IMR-90 (cell line): ENCODE measurements at regions not wholly inside any gene's neighbourhood (a gene's known extent, or its start where the extent isn't known, plus 50 kb on each side); places are given as distances from the start of the nearest gene placed in this dataset.

Source experiments
- ATAC-seq: fragments of 200-7000 bp; cut with Tn5 transposase; 2 replicates; pipeline ENCODE4 v1.9.1; 2020; ENCODE audit warnings: low read depth, mild to moderate bottlenecking, moderate library complexity
- BruUV-seq: library from RNA; stranded (reverse); fragments of 400-500 nt; replicated peaks from 2 replicates; lab custom pipeline; 2021; lab: Mats Ljungman, UMichigan
- CTCF ChIA-PET: fragments of 300-600 bp; formaldehyde crosslinking; extraction: SDS; loops from one replicate; lab custom pipeline; 2021; ENCODE audit warnings: antibody characterized with exemption; lab: Yijun Ruan, JAX
- POLR2A ChIA-PET: fragments of 300-600 bp; sonication (Branson Sonifier 250); formaldehyde crosslinking; loops from one replicate; lab custom pipeline; 2022; ENCODE audit warnings: antibody characterized with exemption; ENCODE audit not compliant: unreplicated experiment; lab: Charles Lee
- DNase-seq: peaks from one replicate; pipeline ENCODE4 v3.0.0; 2013
- H2AFZ ChIP-seq: replicated peaks from 2 replicates; pipeline ENCODE3; 2013; ENCODE audit warnings: low read length, mild to moderate bottlenecking; ENCODE audit not compliant: poor library complexity
- H2AK5ac ChIP-seq: 2 replicates; pipeline ENCODE4 v1.6.1; 2013; ENCODE audit warnings: low read depth, low read length, inconsistent platforms
- H2AK9ac ChIP-seq: replicated peaks from 2 replicates; pipeline ENCODE3; 2013; ENCODE audit warnings: mild to moderate bottlenecking, low read depth, low read length, moderate library complexity; ENCODE audit not compliant: poor library complexity
- H2BK120ac ChIP-seq: 2 replicates; pipeline ENCODE4 v1.6.1; 2013; ENCODE audit warnings: low read depth, low read length, inconsistent platforms
- H2BK15ac ChIP-seq: 3 replicates; pipeline ENCODE4 v1.6.1; 2013; ENCODE audit warnings: low read depth, low read length, inconsistent platforms
- H2BK20ac ChIP-seq: 2 replicates; pipeline ENCODE4 v1.6.1; 2013; ENCODE audit warnings: low read depth, mild to moderate bottlenecking, inconsistent platforms, low read length, moderate library complexity
- H2BK5ac ChIP-seq: 2 replicates; pipeline ENCODE4 v1.6.1; 2013; ENCODE audit warnings: mild to moderate bottlenecking, low read depth, low read length, inconsistent platforms; ENCODE audit not compliant: poor library complexity, severe bottlenecking
- H3K14ac ChIP-seq: replicated peaks from 2 replicates; pipeline ENCODE4 v1.6.1; 2013; ENCODE audit warnings: low read depth, low read length, inconsistent platforms
- H3K18ac ChIP-seq: 2 replicates; pipeline ENCODE4 v1.6.1; 2013; ENCODE audit warnings: low read depth, low read length, control low read depth
- H3K23ac ChIP-seq: 2 replicates; pipeline ENCODE4 v1.6.1; 2013; ENCODE audit warnings: low read depth, low read length, inconsistent platforms
- H3K27ac ChIP-seq: 2 replicates; pipeline ENCODE4 v1.5.1; 2013; ENCODE audit warnings: mild to moderate bottlenecking, control low read depth, low read length; ENCODE audit not compliant: insufficient read depth
- H3K27me3 ChIP-seq: 2 replicates; pipeline ENCODE4 v1.6.1; 2013; ENCODE audit warnings: low read length; ENCODE audit not compliant: control insufficient read depth, insufficient read depth
- H3K36me3 ChIP-seq: 2 replicates; pipeline ENCODE4 v1.6.1; 2013; ENCODE audit warnings: low read length, mixed read lengths; ENCODE audit not compliant: control insufficient read depth, insufficient read depth
- H3K4ac ChIP-seq: 2 replicates; pipeline ENCODE4 v1.6.1; 2013; ENCODE audit warnings: low read depth, low read length, inconsistent platforms
- H3K4me1 ChIP-seq: 2 replicates; pipeline ENCODE4 v1.6.1; 2013; ENCODE audit warnings: low read length, mixed read lengths; ENCODE audit not compliant: control insufficient read depth, insufficient read depth
- H3K4me2 ChIP-seq: 2 replicates; pipeline ENCODE4 v1.6.1; 2013; ENCODE audit warnings: low read depth, mild to moderate bottlenecking, control low read depth, low read length, moderate library complexity
- H3K4me3 ChIP-seq: 2 replicates; pipeline ENCODE4 v1.5.1; 2013; ENCODE audit warnings: low read depth, mild to moderate bottlenecking, control low read depth, low read length, moderate library complexity; ENCODE audit not compliant: insufficient read depth
- H3K56ac ChIP-seq: 2 replicates; pipeline ENCODE4 v1.6.1; 2013; ENCODE audit warnings: low read length, inconsistent platforms; ENCODE audit not compliant: insufficient read depth; ENCODE audit errors: extremely low read depth
- H3K79me1 ChIP-seq, 2 experiments: 2 replicates each; pipeline ENCODE4 v1.6.1; 2013; ENCODE audit warnings: low read length in 2 of 2, inconsistent platforms in 1 of 2, low read depth in 1 of 2
- H3K9ac ChIP-seq: 2 replicates; pipeline ENCODE4 v1.6.1; 2013; ENCODE audit warnings: low read depth, low read length, control low read depth
- H3K9me1 ChIP-seq: 2 replicates; pipeline ENCODE4 v1.6.1; 2013; ENCODE audit warnings: low read length, inconsistent platforms; ENCODE audit not compliant: insufficient read depth
- H3K9me3 ChIP-seq: 2 replicates; pipeline ENCODE4 v1.6.1; 2013; ENCODE audit warnings: low read length; ENCODE audit not compliant: control insufficient read depth, insufficient read depth
- H4K20me1 ChIP-seq: 2 replicates; pipeline ENCODE4 v1.6.1; 2013; ENCODE audit warnings: low read length, inconsistent platforms; ENCODE audit not compliant: insufficient read depth
- H4K5ac ChIP-seq: 2 replicates; pipeline ENCODE4 v1.6.1; 2013; ENCODE audit warnings: mild to moderate bottlenecking, low read depth, low read length, control low read depth
- H4K8ac ChIP-seq, 2 experiments: 2 replicates each; pipeline ENCODE4 v1.6.1; 2013; ENCODE audit warnings: low read depth in 2 of 2, low read length in 2 of 2, control low read depth in 1 of 2, inconsistent platforms in 1 of 2
- H4K91ac ChIP-seq: 2 replicates; pipeline ENCODE4 v1.6.1; 2013; ENCODE audit warnings: low read depth, low read length, inconsistent platforms; ENCODE audit not compliant: insufficient read depth
- BHLHE40 ChIP-seq: fragments of 150-350 bp; IDR thresholded peaks from 2 replicates; pipeline ENCODE4 v1.6.1; 2016; ENCODE audit warnings: mild to moderate bottlenecking, low read depth, low read length
- CEBPB ChIP-seq: IDR thresholded peaks from 2 replicates; pipeline ENCODE4 v1.6.1; 2012; ENCODE audit warnings: low read depth, low read length, improper control_type of control experiment
- CHD1 ChIP-seq: IDR thresholded peaks from 2 replicates; pipeline ENCODE4 v1.6.1; 2012; ENCODE audit warnings: low read depth, low read length, improper control_type of control experiment
- CTCF ChIP-seq: conservative IDR thresholded peaks from 2 replicates; pipeline ENCODE4 v1.5.1; 2012; ENCODE audit warnings: mild to moderate bottlenecking, low read depth, low read length, improper control_type of control experiment
- ELK1 ChIP-seq: fragments of 150-350 bp; IDR thresholded peaks from 2 replicates; pipeline ENCODE4 v1.6.1; 2016; ENCODE audit warnings: low read depth, mild to moderate bottlenecking, low read length, moderate library complexity, borderline replicate concordance
- FOS ChIP-seq: fragments of 150-350 bp; IDR thresholded peaks from 2 replicates; pipeline ENCODE4 v1.6.1; 2016; ENCODE audit warnings: low read depth, low read length
- MAFK ChIP-seq: IDR thresholded peaks from 2 replicates; pipeline ENCODE4 v1.6.1; 2012; ENCODE audit warnings: low read depth, low read length, improper control_type of control experiment
- MAZ ChIP-seq: IDR thresholded peaks from 2 replicates; pipeline ENCODE4 v1.6.1; 2012; ENCODE audit warnings: low read depth, mild to moderate bottlenecking, low read length, improper control_type of control experiment, moderate library complexity, borderline replicate concordance
- MXI1 ChIP-seq: IDR thresholded peaks from 2 replicates; pipeline ENCODE4 v1.6.1; 2012; ENCODE audit warnings: low read depth, mild to moderate bottlenecking, low read length, moderate library complexity, borderline replicate concordance
- NFE2L2 ChIP-seq: fragments of 150-350 bp; IDR thresholded peaks from 2 replicates; pipeline ENCODE4 v1.6.1; 2016; ENCODE audit warnings: low read depth, mild to moderate bottlenecking, low read length
- POLR2A ChIP-seq: IDR thresholded peaks from 2 replicates; pipeline ENCODE4 v1.6.1; 2012; ENCODE audit warnings: mild to moderate bottlenecking, low read depth, low read length
- RAD21 ChIP-seq: IDR thresholded peaks from 2 replicates; pipeline ENCODE4 v1.6.1; 2012; ENCODE audit warnings: low read length, improper control_type of control experiment
- RCOR1 ChIP-seq: IDR thresholded peaks from 2 replicates; pipeline ENCODE4 v1.6.1; 2012; ENCODE audit warnings: mild to moderate bottlenecking, low read length, improper control_type of control experiment; ENCODE audit not compliant: insufficient replicate concordance
- RFX5 ChIP-seq: IDR thresholded peaks from 2 replicates; pipeline ENCODE4 v1.8.0; 2012; ENCODE audit warnings: low read depth, mild to moderate bottlenecking, low read length, moderate library complexity
- SMC3 ChIP-seq: fragments of 150-350 bp; IDR thresholded peaks from 2 replicates; pipeline ENCODE4 v1.6.1; 2016; ENCODE audit warnings: low read depth, mild to moderate bottlenecking, antibody characterized with exemption, low read length, moderate library complexity
- USF2 ChIP-seq: fragments of 150-350 bp; IDR thresholded peaks from 2 replicates; pipeline ENCODE4 v1.6.1; 2017; ENCODE audit warnings: mild to moderate bottlenecking, antibody characterized with exemption, low read length, low read depth
- WGBS, 2 experiments: methylation state at CpG; one replicate each; pipeline versions ENCODE4 v1.1.5 to v1.1.7; 2013; ENCODE audit warnings: missing lambda C conversion rate in 2 of 2; ENCODE audit not compliant: insufficient read length in 1 of 2; ENCODE audit errors: extremely low coverage in 2 of 2; 5-methylcytosine and 5-hydroxymethylcytosine counted together
- dilution Hi-C: fragments of 300-500 bp; cut with HindIII; formaldehyde crosslinking; loops from one replicate; pipeline ENCODE4 v1.14.3; 2018; ENCODE audit warnings: low sequenced_read_pairs; ENCODE audit not compliant: unreplicated experiment
- in situ Hi-C: fragments of 300-500 bp; cut with MboI; formaldehyde crosslinking; loops from 3 replicates; pipeline ENCODE4 v1.14.3; 2019; ENCODE audit warnings: low sequenced_read_pairs, inconsistent platforms, mixed read lengths
- intact Hi-C: fragments of 100-400 bp; cut with micrococcal nuclease; formaldehyde crosslinking; loops from 2 replicates; pipeline ENCODE4 v1.10.0; 2022

GRCh38 chr2:59739166-59739565, 814.3 kb downstream of the BCL11A start:
- H3K9ac ChIP-seq = no peak overlapping the region
- H2BK5ac ChIP-seq = no peak overlapping the region
- H3K56ac ChIP-seq = no peak overlapping the region
- no peak overlapping the region for H4K5ac ChIP-seq
- no CpG with 5 or more reads among the region's 4 CpGs for WGBS, 2 experiments
- no peak overlapping the region for H4K91ac ChIP-seq
- H4K8ac ChIP-seq = no peak overlapping the region
- TF ChIP-seq MAZ (no peak), POLR2A (no peak), RAD21 (no peak), CHD1 (no peak), RFX5 (no peak), FOS (no peak), SMC3 (no peak), NFE2L2 (no peak), CEBPB (no peak), RCOR1 (no peak), BHLHE40 (no peak), MAFK (no peak), USF2 (no peak), ELK1 (no peak), CTCF (no peak), MXI1 (no peak)
- no TSS peak for BruUV-seq
- H3K4me2 ChIP-seq = no peak overlapping the region
- ChIA-PET CTCF (no interaction called here), POLR2A (no interaction called here)
- H3K9me3 ChIP-seq = no peaks in the 10 kb centered on the region
- intact Hi-C loops (no loop called here), dilution Hi-C loops (no loop called here), in situ Hi-C loops (no loop called here)
- no peaks in the 10 kb centered on the region for H3K79me1 ChIP-seq
- no peaks in the 10 kb centered on the region for H4K20me1 ChIP-seq
- H3K9me1 ChIP-seq = no peaks in the 10 kb centered on the region
- H2BK120ac ChIP-seq = no peak overlapping the region
- no peaks in the 10 kb centered on the region for H3K27me3 ChIP-seq
- H2AK5ac ChIP-seq = no peak overlapping the region
- H3K18ac ChIP-seq = no peak overlapping the region
- no peak overlapping the region for H2BK20ac ChIP-seq
- H3K4me1 ChIP-seq = no peaks in the 10 kb centered on the region
- H3K14ac ChIP-seq = no peak overlapping the region
- no peak for DNase-seq
- no peak overlapping the region for H2AK9ac ChIP-seq
- no peak overlapping the region for H3K27ac ChIP-seq
- H3K23ac ChIP-seq = no peak overlapping the region
- H2AFZ ChIP-seq = no peak overlapping the region
- H2BK15ac ChIP-seq = no peak overlapping the region
- ATAC-seq = no peak
- no peaks in the 10 kb centered on the region for H3K36me3 ChIP-seq
- H3K4ac ChIP-seq = no peak overlapping the region
- H3K4me3 ChIP-seq = no peak overlapping the region
